ENCODE measurements at regions not wholly inside any gene's neighbourhood (a gene's known extent, or its start where the extent isn't known, plus 50 kb on each side); places are given as distances from the start of the nearest gene placed in this dataset.

DNA sequence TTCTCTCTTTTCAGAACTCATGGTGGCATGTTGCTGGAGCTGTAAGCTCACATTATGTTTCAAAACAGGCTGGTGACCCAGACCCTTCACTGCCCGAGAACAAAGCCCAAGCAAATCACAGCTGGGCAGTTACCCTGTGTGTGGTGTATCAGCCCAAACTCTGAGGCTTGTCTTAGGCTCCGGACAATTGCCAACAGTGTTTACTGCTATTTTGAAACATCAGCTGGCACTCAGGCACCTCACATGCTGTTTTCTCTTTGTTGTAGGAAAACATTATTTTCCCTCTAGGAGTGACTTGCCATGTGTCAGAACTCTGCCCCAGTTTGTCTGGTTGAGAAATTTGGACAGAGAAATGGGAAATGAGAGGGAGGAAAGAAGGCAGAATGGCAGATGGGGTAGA lies 237.6 kb upstream of the APCDD1 start:
- ATAC-seq, result peak; percentile 22
- no peaks in the 10 kb centered on the region for H3K36me3 ChIP-seq
- no peak for DNase-seq
- H3K4me3 ChIP-seq, result no peak overlapping the region
- intact Hi-C loops (cut with DNase I), result no loop called here
- TF ChIP-seq, protein P1, sequence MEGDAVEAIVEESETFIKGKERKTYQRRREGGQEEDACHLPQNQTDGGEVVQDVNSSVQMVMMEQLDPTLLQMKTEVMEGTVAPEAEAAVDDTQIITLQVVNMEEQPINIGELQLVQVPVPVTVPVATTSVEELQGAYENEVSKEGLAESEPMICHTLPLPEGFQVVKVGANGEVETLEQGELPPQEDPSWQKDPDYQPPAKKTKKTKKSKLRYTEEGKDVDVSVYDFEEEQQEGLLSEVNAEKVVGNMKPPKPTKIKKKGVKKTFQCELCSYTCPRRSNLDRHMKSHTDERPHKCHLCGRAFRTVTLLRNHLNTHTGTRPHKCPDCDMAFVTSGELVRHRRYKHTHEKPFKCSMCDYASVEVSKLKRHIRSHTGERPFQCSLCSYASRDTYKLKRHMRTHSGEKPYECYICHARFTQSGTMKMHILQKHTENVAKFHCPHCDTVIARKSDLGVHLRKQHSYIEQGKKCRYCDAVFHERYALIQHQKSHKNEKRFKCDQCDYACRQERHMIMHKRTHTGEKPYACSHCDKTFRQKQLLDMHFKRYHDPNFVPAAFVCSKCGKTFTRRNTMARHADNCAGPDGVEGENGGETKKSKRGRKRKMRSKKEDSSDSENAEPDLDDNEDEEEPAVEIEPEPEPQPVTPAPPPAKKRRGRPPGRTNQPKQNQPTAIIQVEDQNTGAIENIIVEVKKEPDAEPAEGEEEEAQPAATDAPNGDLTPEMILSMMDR (IDR thresholded peaks at IDR 0.05), result no peak
- H3K27ac ChIP-seq, result no peak overlapping the region
- peaks cover 5% of the 10 kb centered on the region for H3K9me3 ChIP-seq
- no peaks in the 10 kb centered on the region for H3K27me3 ChIP-seq
- H3K4me1 ChIP-seq, result peaks cover 14% of the 10 kb centered on the region

DNA sequence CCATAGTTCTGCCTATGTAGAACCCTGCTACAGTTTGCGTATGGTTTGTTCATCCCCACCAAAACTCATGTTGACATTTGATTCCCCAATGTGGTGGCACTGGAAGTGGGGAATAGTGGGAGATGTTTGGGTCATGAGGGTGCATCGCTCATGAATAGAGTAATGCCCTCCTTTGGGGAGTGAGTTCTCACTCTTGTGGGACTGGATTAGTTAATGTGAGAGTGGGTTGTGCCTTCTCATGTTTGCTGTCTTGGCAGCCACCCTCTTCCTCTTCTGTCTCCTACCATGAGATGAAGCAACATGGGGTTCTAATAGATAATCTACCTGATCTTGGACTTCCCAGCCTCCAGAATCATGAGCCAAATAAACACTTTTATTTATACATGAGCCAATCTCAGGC lies 237.2 kb upstream of the APCDD1 start:
- no peak overlapping the region for H3K4me3 ChIP-seq
- no peaks in the 10 kb centered on the region for H3K27me3 ChIP-seq
- peaks cover 5% of the 10 kb centered on the region for H3K9me3 ChIP-seq
- intact Hi-C loops (cut with DNase I), result no loop called here
- H3K27ac ChIP-seq, result no peak overlapping the region
- peaks cover 14% of the 10 kb centered on the region for H3K4me1 ChIP-seq
- DNase-seq (no peak), ATAC-seq (peak; percentile 40)
- H3K36me3 ChIP-seq, result no peaks in the 10 kb centered on the region
- TF ChIP-seq, protein P1 (IDR thresholded peaks at IDR 0.05), result no peak

DNA sequence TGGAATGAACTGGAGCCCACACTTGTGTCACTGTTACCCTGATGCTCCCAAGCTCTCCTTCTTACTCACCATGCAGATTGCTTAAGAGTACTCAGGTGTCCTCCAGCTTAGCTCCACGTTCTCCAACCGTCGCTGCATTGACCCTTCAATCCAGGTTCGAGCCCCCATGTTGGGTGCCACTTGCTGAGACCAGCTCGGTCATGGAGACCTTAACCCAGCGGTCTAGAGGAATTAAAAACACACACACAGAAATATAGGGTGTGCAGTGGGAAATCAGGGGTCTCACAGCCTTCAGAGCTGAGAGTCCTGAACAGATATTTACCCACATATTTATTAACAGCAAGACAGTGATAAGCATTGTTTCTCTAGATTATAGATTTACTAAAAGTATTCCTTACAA lies 229.1 kb upstream of the APCDD1 start:
- Histone ChIP-seq H3K27me3 (no peaks in the 10 kb centered on the region), H3K4me1 (no peaks in the 10 kb centered on the region), H3K36me3 (no peaks in the 10 kb centered on the region), H3K9me3 (peaks cover 5% of the 10 kb centered on the region), H3K4me3 (no peak overlapping the region), H3K27ac (no peak overlapping the region)
- intact Hi-C loops (cut with DNase I), result no loop called here
- TF ChIP-seq, protein P1 (IDR thresholded peaks at IDR 0.05), result no peak
- DNase-seq (no peak), ATAC-seq (no peak)

DNA sequence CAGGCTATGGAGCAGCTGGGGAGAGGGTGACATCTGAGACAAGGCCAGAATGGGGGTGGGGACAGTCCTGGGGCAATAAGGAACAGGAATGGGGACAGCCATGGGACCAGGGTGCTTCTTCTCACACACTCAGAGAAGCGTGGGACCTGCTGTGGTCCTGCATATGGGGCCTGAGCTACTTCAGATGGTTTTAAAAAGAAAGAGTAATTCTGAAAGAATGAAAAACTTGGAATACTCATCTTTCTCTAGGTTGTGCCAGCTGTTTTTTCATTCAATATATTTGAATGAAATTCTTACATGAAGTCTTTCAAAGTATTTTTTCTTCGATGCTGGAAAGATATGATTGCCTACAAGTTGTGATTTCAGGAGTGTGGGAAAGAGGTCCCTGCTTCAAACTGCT lies 227.5 kb upstream of the APCDD1 start:
- TF ChIP-seq, protein P1 (IDR thresholded peaks at IDR 0.05), result no peak

DNA sequence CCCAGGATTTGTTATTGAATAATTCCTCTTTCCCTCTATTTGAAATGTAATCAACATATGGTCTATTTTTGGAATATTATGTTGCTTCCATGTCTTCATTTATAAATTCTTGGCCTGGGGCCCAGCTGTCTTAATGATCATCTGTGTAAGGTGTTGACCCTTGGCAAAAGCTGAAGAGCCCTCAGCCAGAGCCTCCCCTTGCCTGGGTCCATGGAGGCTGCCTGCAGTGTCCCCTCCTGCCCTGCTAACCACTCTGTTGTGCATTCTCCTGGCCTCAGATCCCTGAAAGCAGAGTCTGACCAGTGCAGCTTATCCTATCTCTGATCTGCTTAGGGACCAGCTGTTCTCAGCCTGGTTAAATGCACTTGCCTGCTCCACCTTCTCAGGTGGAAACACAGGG lies 226.1 kb upstream of the APCDD1 start:
- no peak overlapping the region for H3K27ac ChIP-seq
- intact Hi-C loops (cut with DNase I), result no loop called here

More for the DNA sequence above, 227.5 kb upstream of the APCDD1 start:
- no peaks in the 10 kb centered on the region for H3K36me3 ChIP-seq
- H3K9me3 ChIP-seq, result peaks cover 5% of the 10 kb centered on the region
- H3K4me3 ChIP-seq, result no peak overlapping the region
- ATAC-seq (no peak), DNase-seq (no peak)
- no peaks in the 10 kb centered on the region for H3K27me3 ChIP-seq
- no peak overlapping the region for H3K27ac ChIP-seq
- H3K4me1 ChIP-seq, result no peaks in the 10 kb centered on the region
- intact Hi-C loops (cut with DNase I), result no loop called here

More for the DNA sequence above, 226.1 kb upstream of the APCDD1 start:
- Histone ChIP-seq H3K4me1 (no peaks in the 10 kb centered on the region), H3K27me3 (no peaks in the 10 kb centered on the region), H3K36me3 (no peaks in the 10 kb centered on the region), H3K9me3 (peaks cover 5% of the 10 kb centered on the region), H3K4me3 (no peak overlapping the region)
- TF ChIP-seq, protein P1 (IDR thresholded peaks at IDR 0.05), result no peak
- DNase-seq (no peak), ATAC-seq (no peak)
